Motor neuron (in vitro differentiated cells): ENCODE measurements at regions not wholly inside any gene's neighbourhood (a gene's known extent, or its start where the extent isn't known, plus 50 kb on each side); places are given as distances from the start of the nearest gene placed in this dataset.

ENCODE experiments used
- ATAC-seq, 8 experiments: fragments of 200-7000 bp; cut with Tn5 transposase; replicated peaks in 6 of 8; 2 replicates each; pipeline ENCODE4 v1.8.0; 2021; ENCODE audit warnings: mild to moderate bottlenecking in 8 of 8, moderate library complexity in 8 of 8
- H3K27ac ChIP-seq, 2 donors: fragments of 250-450 bp; sonication (Bioruptor Pico); 2 replicates each; pipeline ENCODE4 v1.9.0; 2021; ENCODE audit warnings: antibody characterized with exemption in 2 of 2, mild to moderate bottlenecking in 2 of 2, moderate library complexity in 1 of 2
- H3K4me1 ChIP-seq, 2 donors: fragments of 250-450 bp; sonication (Bioruptor Pico); replicated peaks in 1 of 2; 2 replicates each; pipeline ENCODE4 v1.6.1; 2021; ENCODE audit warnings: antibody characterized with exemption in 2 of 2, mild to moderate bottlenecking in 2 of 2, moderate library complexity in 1 of 2
- H3K4me3 ChIP-seq, 5 donors: fragments of 250-450 bp; sonication (Bioruptor Pico); 2 replicates each; pipeline ENCODE4 v1.9.0; 2021; ENCODE audit warnings: antibody characterized with exemption in 5 of 5, mild to moderate bottlenecking in 5 of 5, moderate library complexity in 4 of 5
- WGBS, 10 experiments: fragments of 450-650 bp; shearing (Covaris generic); methylation state at CpG; one replicate each; pipeline ENCODE4 v1.0.0; 2022; 5-methylcytosine and 5-hydroxymethylcytosine counted together
- in situ Hi-C, 9 experiments: fragments of 400-800 bp; cut with MboI; loops; one replicate each; pipeline ENCODE4 v1.15.0; 2021; ENCODE audit warnings: low sequenced_read_pairs in 9 of 9, low pct_unique_long_range_greater_than_20kb in 2 of 9; ENCODE audit not compliant: unreplicated experiment in 9 of 9

DNA sequence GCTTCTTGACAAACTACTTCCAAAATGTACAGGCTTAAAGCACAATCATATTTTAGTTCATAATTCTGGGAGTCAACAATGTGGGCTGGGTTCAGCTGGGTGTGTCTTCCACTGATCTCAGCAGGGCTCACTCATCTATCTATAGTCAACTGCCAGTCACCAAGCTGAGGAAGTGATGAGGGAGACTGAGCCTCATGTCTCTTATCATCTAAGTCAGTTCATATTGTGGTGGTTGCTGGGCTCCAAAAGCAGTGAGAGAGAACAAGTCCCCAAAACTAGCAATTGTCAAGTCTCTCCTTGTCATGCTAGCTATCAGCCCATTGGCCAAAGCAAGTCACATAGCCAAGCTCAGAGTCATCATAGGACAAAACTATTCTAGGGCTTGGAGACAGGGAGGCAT lies 465.9 kb upstream of the ARID1B start:
- H3K27ac ChIP-seq: no peak overlapping the region
- in situ Hi-C loops: no loop called here
- ATAC-seq: no peak

DNA sequence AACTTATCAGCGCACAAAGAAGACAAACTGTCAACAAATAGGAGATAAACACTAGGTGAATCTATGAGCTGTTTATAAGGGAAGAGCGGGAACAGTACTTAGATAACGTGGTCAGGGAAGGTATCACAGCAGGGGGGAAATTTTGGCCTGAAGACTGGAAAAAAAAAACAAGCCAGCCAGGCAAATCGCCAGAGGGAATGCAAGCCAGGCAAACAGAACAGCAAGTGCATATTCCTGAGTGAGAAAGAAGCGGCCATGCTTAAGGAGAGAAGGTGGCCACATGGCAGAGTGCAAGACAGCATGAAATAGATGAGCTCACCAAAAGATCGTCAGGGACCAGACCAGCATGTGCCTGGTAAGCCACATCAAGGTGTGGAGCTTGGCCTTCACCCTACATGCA lies 466.5 kb upstream of the ARID1B start:
- peak in 2 of 8 experiments; percentile 27 to 41 for ATAC-seq
- WGBS, 10 experiments: 31 to 86% (median 80%) methylated on average over 1 to 6 of the region's 6 CpGs; no CpG with 5 or more reads in 1 of the 10 experiments
- Histone ChIP-seq H3K4me3 (no peak overlapping the region), H3K27ac (no peak overlapping the region), H3K4me1 (no peaks in the 10 kb centered on the region)
- in situ Hi-C loops: no loop called here

More for the DNA sequence above, 465.9 kb upstream of the ARID1B start:
- peaks cover 0 to under 1% of the 10 kb centered on the region in 2 donors for H3K4me1 ChIP-seq
- no peak overlapping the region for H3K4me3 ChIP-seq

DNA sequence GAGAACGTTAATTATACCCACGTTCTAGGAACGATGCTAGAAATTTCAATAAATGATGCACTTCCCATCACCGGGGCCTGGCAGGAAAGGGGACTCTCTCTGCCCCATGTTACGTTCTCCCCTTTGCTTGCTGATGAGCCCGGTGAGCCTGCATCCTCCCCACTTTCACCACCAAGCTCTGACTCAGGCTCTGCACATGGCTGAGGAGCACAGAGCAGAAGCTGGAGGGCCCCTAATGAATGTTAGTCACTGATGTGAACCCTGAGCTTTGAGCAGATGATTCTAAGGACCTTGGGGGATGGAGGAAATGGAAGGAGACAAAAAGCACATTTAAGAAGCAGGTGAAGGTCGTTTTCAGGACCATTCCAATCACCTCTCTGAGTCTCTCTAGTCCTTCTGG lies 468.2 kb upstream of the ARID1B start:
- 17 to 100% (median 82%) methylated on average over 1 to 7 of the region's 7 CpGs; no CpG with 5 or more reads in 2 of the 10 experiments for WGBS, 10 experiments
- Histone ChIP-seq H3K4me3 (no peak overlapping the region), H3K27ac (no peak overlapping the region), H3K4me1 (no peaks in the 10 kb centered on the region)
- in situ Hi-C loops: no loop called here
- no peak for ATAC-seq

DNA sequence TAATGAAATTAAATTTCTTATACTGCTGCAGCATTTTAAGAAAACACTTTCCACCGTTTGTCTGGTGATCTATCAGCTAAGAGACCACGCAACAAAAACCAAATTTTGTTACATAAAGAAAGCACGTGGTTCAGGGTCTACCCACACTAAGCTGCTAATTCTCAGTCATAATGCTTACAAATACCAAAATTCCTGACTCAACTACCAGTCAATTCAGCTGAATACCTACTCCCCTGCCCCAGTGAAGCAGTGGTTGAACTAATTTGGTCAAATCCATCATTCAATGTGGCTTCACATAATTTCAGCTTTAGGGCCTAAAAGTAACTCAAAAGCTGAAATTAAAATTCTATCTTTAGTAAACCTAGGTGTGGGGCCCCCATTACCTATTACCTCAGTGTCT lies 468.6 kb upstream of the ARID1B start:
- Histone ChIP-seq H3K4me3 (no peak overlapping the region), H3K4me1 (no peaks in the 10 kb centered on the region), H3K27ac (no peak overlapping the region)
- WGBS, 10 experiments: 27 to 89% (median 61%) methylated on average over 1 to 3 of the region's 3 CpGs; no CpG with 5 or more reads in 2 of the 10 experiments
- in situ Hi-C loops: no loop called here
- ATAC-seq: no peak

DNA sequence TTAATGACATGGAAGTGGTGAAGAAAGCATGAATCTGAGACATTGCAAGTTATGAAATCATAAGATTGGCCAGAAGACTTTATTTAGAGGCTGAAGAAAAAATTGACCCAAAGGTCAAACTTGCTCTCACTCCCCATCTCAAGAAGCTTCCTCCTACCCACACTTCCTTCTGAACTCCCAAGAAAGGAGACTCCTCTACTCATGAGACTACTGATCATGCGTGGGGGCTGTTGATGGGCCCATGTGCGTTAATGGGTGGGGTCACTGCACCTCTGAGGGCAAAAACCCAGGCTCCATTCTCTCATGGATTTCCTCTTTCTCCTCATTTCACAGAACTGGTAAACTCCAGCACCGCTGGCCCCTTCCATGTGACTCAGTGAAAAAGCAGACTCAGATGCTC lies 470.6 kb upstream of the ARID1B start:
- no peak overlapping the region for H3K4me3 ChIP-seq
- H3K27ac ChIP-seq: no peak overlapping the region
- no peak for ATAC-seq
- WGBS, 10 experiments: 11 to 100% (median 79%) methylated on average over 1 to 3 of the region's 3 CpGs; no CpG with 5 or more reads in 6 of the 10 experiments
- in situ Hi-C loops: no loop called here
- no peaks in the 10 kb centered on the region for H3K4me1 ChIP-seq

DNA sequence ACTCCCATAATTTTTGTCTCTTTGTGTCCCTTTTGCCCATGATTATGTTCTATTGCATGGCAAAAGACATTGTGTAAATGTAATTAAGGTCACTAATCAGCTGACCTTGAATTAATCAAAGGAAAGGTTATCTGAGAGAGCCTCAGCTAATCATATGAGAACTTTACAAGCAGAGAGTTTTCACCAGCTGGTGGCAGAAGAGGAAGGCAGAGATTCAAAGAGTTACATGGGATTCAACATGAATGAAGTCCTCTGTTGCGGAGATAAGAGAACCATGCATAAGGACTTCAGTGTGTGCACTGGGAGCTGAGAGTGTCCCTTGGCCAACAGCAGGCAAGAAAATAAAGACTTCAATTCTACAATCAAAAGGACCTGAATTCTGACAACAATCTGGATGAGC lies 494.1 kb upstream of the ARID1B start:
- Histone ChIP-seq H3K4me1 (peaks cover 8 to 13% of the 10 kb centered on the region in 2 donors), H3K4me3 (no peak overlapping the region), H3K27ac (no peak overlapping the region)
- WGBS, 10 experiments: 60 to 100% (median 100%) methylated on average over 1 of the region's 1 CpG; no CpG with 5 or more reads in 1 of the 10 experiments
- in situ Hi-C loops: no loop called here
- ATAC-seq: no peak

DNA sequence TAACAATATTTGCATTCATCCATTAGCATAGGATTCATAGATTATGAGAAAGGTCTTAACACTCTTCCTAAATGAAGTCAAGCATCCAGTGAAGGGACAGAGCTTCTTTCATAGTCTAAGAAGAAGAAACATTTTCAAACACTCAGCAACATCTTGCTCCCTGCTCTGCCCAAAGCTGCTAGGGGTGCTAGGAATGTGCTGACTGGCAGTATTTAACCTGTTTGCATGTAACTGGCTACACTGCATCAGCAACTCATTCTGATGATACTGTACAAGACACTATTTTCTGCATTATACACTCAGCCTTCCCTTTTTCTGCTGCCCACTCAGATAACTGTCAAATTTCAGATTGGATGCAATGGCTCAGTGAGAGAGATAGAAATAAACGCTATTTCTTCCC lies 495.1 kb upstream of the ARID1B start:
- no peak for ATAC-seq
- 14 to 100% (median 100%) methylated on average over 1 of the region's 1 CpG; no CpG with 5 or more reads in 4 of the 10 experiments for WGBS, 10 experiments
- in situ Hi-C loops: no loop called here
- Histone ChIP-seq H3K27ac (no peak overlapping the region), H3K4me3 (no peak overlapping the region), H3K4me1 (peaks cover 8 to 13% of the 10 kb centered on the region in 2 donors)

DNA sequence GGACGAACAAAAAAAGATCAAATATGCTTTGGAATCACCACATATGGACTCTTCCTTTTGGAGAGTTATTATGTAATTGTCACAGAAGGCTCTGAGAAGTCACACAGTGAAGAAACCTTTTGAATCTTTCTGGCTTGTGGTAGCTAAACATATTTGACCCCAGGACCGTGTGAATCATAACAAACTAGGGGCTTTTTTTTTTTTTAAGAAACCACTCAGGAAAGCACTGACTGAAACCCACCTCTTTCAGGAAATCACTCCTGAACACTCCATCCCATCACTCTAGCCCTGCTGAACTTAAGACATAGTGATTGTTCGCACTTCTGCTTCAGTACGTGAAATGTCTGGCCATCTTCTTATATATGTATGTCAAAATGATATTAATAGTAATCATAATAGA lies 495.9 kb upstream of the ARID1B start:
- in situ Hi-C loops: no loop called here
- Histone ChIP-seq H3K4me3 (no peak overlapping the region), H3K4me1 (peaks cover 8 to 13% of the 10 kb centered on the region in 2 donors), H3K27ac (no peak overlapping the region)
- 31 to 100% (median 84%) methylated on average over 2 to 4 of the region's 4 CpGs; no CpG with 5 or more reads in 2 of the 10 experiments for WGBS, 10 experiments
- no peak for ATAC-seq

DNA sequence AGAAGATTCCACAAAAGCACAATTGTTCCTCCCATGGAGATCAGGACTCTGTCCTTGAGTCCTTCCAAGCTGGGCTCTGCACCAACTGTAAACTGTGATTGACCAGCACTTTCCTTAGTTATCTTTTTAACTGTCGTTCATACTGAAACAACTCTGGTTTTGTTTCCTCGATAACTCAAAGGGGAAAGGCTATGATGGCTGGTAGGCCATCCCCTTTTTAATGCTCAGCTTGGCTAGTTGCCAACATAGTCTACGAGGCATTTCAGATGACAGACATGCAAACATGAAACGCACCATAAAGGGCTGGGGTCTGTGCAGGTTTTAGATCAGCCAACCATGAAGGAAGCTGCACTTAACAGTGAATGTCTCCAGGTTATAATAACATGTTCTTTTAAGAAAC lies 497.1 kb upstream of the ARID1B start:
- ATAC-seq: no peak
- 0 to 92% (median 77%) methylated on average over 1 to 4 of the region's 4 CpGs; no CpG with 5 or more reads in 1 of the 10 experiments for WGBS, 10 experiments

DNA sequence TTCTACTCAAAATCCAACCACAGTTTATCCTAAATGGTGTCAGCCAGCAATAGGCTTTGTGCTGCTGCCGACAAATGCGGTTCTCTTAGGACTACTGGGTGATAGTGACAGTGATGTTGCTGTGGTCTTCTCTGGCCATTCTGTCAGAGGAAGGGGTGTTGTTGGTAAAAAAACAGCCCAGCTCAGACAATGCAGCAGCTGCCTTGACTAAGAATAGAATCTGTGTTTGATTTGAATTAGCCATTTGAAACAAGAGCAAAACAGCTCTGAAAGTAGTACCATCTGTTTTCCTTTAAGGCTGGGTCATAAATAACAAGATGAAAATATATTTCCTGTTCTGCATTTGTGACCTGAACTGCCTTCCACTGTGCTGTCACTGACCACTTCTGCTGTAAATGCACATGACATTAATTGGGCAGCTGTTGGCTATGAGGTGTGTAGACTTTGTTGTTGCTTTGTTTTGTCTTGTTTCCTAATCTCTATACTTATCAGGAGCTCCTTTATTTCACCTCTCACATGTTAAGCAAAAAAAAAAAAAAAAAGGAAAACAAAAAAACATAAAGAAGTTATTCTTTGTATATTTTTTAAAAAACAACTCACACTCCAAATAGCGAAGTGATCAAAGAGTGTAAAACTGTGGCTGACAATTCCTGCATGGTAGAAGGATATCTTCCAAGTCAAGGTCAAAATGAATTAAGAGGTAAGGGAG lies 497.8 kb upstream of the ARID1B start:
- peak; percentile 72 to 94 (median 83) for ATAC-seq
- 0 to 100% (median 53%) methylated on average over 1 to 3 of the region's 3 CpGs; no CpG with 5 or more reads in 2 of the 10 experiments for WGBS, 10 experiments
- Histone ChIP-seq H3K4me1 (peaks cover 8 to 15% of the 10 kb centered on the region in 2 donors), H3K27ac (peak overlapping the region in 1 of 2 donors; percentile 61), H3K4me3 (no peak overlapping the region)
- in situ Hi-C loops: no loop called here

More for the DNA sequence above, 497.1 kb upstream of the ARID1B start:
- Histone ChIP-seq H3K4me1 (peaks cover 8 to 13% of the 10 kb centered on the region in 2 donors), H3K27ac (no peak overlapping the region), H3K4me3 (no peak overlapping the region)
- in situ Hi-C loops: no loop called here

DNA sequence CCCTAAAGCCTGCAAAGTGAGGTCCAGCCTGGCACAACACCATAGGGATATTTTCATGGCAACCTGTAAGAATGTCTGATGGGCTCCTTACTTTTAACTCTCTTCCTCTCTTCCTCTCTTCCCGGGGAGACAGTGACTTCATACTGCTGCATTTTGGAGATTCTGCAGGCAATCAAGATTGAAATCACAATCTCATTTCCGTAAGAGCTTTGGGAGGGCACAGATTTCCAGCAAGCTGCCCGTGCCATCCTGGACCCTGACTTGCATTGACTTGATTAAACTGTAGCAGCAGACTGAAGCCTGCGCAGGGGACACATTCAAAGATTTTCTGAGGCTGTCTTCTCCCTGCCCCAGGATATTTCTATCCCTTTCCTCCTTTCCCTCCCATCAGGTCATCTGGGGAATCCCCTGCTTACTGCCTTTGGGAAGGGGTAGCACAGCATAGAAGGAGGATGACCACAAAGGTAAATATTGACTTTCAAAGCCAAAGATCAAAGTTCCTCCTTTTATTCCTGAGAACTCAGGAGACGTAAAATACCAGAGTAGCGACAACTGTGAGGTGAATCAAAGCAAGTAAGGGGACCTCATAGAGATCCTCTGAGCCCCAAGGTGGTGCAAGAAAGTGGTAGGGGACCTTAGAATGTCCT lies 504.0 kb upstream of the ARID1B start:
- WGBS, 10 experiments: 0 to 95% (median 84%) methylated on average over 1 to 6 of the region's 6 CpGs
- no peak for ATAC-seq
- Histone ChIP-seq H3K4me3 (no peak overlapping the region), H3K27ac (no peak overlapping the region), H3K4me1 (peaks cover 0 to 5% of the 10 kb centered on the region in 2 donors)
- in situ Hi-C loops: no loop called here

DNA sequence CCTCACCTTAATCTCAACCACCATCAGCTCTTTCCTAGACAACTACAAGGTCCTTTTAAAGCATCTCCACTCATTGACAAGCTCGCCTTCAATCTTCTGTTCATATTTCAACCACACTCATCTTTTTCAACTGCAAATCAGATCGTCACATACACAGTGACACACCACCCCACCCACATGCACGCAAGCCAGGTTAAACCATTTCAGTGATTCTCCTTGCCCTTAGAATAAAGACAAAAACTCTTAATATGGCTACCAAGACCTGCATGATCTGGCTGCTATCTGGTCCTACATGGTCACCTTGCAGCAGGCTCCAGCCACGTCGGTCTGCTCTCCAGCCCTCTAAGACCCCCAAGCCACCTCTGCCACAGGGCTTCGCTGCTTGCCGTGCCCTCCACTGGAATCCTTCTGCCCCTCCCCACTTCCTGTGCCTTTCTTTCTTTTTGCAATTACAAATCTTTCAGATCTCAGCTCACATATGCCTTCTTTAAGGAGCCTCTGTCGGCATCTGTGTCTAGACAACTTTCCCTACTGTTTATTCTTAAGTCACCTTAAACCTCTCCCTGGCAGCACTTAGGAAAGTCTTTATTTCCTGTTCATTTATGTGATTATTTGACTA lies 507.3 kb upstream of the ARID1B start:
- H3K4me1 ChIP-seq: peaks cover 0 to 5% of the 10 kb centered on the region in 2 donors
- H3K27ac ChIP-seq: no peak overlapping the region
- in situ Hi-C loops: no loop called here
- H3K4me3 ChIP-seq: no peak overlapping the region
- 0 to 100% (median 82%) methylated on average over 1 to 8 of the region's 8 CpGs for WGBS, 10 experiments
- ATAC-seq: no peak

DNA sequence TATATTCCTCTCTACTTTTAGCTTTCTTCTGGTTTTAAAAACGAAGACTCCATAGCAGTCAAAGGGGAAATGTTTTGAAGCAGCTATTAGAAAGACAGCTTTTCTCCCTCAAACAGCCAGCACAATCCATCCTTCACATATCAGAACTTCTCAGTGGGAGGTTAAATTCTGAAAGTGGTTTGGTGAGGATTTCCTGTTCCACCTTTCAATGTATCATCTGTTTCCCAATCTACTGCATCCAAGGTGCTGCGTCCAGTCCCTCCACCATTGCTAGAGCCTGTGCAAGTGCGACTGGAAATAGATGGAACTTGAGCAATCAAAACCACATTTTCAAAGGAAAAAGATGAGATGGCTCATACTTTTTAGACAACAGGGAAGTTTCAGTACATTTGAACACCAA lies 508.3 kb upstream of the ARID1B start:
- H3K4me3 ChIP-seq: no peak overlapping the region
- no peak overlapping the region for H3K27ac ChIP-seq
- WGBS, 10 experiments: 8 to 96% (median 75%) methylated on average over 1 to 3 of the region's 3 CpGs; no CpG with 5 or more reads in 1 of the 10 experiments
- peaks cover 0 to 3% of the 10 kb centered on the region in 2 donors for H3K4me1 ChIP-seq
- ATAC-seq: no peak
- in situ Hi-C loops: no loop called here
